HFF-Myc (cell line): ENCODE measurements at regions not wholly inside any gene's neighbourhood (a gene's known extent, or its start where the extent isn't known, plus 50 kb on each side); places are given as distances from the start of the nearest gene placed in this dataset.
"Not testable (repeated sequence)": the region's sequence is repeated elsewhere in the genome, so short reads cannot be mapped to it uniquely, and the experiment has no call there.

Experiments
- DNase-seq: peaks from one replicate; pipeline ENCODE4 v3.0.0-alpha.2; 2011; ENCODE audit warnings: low read depth; ENCODE audit errors: extremely low read depth
- H3K4me3 ChIP-seq: replicated peaks from 2 replicates; pipeline ENCODE4 v1.5.1; 2011; ENCODE audit warnings: low read depth, mild to moderate bottlenecking, control low read depth, low read length

DNA sequence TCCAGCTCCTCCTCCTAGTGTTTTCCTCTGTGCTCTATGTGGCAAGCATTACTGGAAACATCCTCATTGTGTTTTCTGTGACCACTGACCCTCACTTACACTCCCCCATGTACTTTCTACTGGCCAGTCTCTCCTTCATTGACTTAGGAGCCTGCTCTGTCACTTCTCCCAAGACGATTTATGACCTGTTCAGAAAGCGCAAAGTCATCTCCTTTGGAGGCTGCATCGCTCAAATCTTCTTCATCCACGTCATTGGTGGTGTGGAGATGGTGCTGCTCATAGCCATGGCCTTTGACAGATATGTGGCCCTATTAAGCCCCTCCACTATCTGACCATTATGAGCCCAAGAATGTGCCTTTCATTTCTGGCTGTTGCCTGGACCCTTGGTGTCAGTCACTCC, 64.0 kb downstream of the OR4F15 start:
- DNase-seq, H3K4me3 ChIP-seq: not testable (repeated sequence)

DNA sequence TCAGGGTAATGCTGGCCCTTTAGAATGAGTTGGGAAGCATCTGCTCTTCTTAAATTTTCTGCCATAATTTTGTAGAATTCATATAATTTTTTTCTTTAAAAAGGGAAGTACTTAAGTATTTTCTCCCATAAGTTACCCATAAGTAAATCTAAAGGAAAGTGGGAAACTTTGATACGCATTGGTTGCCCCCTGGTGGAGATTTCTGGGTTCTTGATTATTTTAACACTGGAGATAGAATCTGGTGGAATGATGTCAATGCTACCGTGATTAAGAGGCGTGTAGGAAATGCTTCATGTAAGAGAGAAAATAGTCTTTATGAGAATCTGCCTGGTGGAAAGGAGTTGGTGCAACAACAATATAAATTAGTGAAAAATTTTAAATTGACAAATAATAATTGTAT, 65.6 kb downstream of the OR4F15 start:
- DNase-seq, H3K4me3 ChIP-seq: not testable (repeated sequence)

DNA sequence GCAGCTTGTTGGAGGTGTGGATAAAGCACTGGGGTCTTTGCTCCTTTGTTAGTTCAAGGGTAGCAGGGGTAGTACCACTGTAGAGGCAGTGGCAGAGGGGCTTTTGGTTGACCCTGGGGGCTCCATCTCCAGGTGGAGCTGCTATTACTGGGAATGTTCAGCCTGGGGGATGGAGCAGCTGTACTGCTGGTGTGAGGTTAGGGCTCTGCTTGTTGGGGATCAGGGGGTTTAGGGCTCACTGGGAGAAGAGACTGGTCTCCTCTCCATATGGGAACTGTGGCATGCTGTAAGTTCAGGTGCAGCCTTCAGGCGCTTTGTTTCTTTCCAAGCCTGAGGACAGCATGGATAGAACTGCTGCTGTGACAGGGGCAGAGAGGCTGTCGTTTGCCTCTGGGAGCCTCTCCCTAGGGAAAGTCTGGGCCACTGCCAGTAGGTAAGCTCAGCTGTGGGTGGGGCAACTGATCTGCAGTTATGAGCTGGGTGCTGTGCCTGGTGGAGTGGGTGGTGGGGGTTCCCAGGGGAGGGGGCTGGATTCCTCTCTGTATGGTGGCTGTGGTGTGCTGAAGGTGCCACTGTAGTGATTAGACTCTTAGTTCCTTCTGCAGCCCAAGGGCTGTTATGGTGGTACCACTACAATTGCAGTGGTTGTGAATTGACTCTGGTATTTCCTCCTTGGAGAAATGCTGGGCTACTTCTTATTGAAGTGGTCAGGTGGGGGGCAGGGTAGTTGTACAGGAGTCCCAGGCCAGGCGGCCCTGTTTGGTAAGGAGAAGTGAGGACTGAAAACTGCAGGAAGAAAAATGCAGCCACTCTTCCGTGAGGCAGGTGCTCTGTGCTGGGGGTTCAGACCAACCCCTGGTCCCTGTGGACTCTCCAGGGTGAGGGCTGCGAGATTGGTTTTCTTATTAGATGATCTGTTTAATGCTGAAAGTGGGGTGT, 100.6 kb downstream of the OR4F15 start:
- not testable (repeated sequence) for H3K4me3 ChIP-seq, DNase-seq

DNA sequence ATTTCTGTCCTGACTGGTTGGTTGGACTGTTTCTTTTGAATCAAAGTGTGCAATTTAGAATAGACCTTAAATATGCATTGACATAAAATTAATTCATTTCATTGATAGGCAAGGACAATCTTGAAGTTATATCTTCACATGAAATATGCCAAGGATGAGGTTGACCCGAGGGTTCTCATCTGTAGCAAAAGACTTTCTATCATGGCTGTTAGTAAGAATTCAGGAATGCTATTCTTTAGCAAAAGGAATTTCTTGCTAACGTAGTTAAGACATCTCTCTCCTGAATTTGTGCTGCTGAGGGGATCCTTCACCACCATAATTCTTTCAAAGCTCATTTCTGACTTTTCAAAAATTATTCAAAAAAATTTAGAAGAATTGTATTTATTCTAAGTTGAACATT, 112.6 kb downstream of the OR4F15 start:
- not testable (repeated sequence) for H3K4me3 ChIP-seq, DNase-seq

DNA sequence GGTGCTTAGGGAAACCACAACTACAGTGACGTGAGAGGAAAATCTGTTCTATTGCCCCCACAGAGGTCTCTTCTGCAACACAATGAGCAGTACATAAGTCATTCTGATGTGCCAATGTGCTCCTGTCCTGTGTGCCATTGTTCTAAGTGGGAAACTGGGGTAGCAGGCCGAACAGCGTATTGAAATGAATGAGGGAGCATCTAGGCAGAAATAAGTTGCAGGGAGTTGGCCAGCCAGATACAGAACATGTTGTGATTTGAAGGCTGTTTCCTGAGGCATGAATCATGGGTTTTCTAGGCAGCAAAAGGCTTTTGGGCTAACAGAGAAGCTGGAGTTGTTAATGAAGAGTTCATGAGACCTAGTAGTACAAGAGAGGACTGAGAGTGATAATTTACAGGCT, 122.5 kb downstream of the OR4F15 start:
- DNase-seq, H3K4me3 ChIP-seq: not testable (repeated sequence)

DNA sequence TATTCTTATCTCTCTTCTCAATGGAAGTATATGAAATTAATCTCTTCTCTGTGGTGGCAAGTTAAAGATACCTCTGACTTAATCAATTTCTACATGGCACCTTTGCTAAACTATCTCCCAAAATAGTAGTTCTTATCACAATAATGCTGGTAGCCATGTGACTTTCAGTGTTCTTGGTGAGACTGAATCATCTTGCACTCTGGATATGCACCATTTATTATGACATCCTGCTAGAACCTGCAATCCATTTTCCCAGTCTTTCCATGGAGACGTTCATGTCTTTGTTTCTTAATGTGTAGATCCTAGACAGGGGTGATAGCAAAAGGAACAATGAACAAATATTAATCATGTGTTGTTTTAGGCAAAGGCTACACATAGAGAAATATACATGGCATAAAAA, 125.4 kb downstream of the OR4F15 start:
- DNase-seq, H3K4me3 ChIP-seq: not testable (repeated sequence)

DNA sequence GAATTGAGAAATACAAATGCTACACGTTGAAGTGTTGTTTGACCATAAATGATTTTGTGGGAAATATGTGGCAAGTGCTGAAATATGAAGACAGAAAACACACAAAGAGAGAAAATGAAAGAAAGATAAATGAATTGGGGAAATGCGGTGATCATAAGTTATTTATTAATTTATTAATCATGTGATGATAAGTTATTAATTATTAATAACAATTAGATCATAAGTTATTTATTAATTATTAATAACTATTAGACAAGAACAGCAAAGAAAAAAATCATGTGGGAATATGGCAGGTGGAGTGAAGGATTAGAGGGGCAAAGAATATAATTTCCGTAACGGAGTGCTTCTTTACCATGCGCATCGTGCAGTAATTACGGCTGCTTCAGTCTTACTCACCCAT, 126.6 kb downstream of the OR4F15 start:
- DNase-seq, H3K4me3 ChIP-seq: not testable (repeated sequence)

DNA sequence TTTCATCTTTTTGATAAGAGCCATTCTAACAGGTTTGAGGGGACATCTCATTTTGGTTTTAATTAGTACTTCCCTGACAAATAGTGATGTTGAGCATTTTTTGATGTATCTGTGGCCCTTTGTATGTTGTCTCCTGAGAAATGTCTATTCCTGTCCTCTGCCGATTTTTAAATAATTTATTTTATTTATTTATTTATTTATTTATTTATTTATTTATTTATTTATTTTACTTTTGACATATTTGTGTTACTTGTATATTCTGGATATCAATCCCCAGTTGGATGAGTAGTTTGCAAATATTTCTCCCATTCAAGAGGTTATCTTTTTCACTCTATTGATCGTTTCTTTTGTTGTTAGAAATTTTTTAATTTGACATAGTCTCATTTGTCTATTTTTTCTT, 133.9 kb downstream of the OR4F15 start:
- not testable (repeated sequence) for H3K4me3 ChIP-seq, DNase-seq

DNA sequence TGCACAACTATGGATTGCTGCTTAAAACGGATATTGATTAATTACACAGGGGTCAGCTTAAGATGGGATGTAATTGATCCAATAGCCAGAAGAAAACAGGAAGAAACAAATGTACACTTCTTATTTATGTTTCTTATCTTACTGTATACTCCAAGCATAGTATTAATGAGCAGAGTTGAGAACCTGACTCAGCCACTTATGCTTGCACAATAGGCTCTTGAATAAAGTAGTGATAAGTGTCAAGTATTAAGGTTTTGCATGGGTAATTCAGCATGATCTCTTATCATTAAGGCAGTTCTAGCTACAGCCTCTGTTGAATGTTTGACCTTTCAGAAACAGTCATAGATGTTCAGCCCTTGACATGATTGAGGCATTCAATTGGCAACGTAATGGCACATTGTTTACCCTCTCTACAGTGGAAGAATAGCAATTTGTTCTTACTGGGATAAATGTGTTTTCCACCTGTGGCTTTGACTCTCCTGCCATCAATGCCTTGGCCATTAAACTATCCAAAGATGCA, 136.5 kb downstream of the OR4F15 start:
- H3K4me3 ChIP-seq, DNase-seq: not testable (repeated sequence)

DNA sequence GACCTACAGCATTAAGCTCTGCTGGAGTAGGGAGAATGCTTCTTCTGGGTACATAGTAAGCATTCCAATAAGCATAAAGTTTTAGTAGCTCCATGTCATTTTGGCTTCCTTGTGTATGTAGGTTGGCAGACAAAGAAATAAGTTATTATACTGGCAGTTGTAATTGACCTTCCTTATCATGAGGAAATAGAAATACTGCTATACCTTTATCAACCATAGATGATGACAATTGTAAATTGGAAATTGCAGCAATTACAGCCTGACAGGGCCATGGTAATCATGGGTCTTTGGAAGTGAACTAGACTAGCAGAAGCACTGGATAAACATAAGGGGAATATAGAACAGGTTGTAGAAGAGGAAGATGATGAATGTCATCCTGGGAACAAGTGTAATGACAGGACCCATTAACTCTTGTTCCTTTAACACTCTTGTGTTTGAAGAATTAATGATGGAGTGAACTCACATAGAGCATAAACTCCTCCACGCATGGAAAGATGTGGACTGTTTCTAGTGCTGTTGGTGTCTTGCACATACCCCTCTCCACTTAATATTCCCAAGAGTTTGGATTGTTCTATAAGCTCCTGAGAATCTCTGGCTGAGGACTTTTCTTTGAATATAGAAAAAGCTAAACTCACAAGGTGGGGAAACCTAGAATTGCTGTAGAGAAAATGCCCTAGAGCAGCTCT, 137.5 kb downstream of the OR4F15 start:
- DNase-seq, H3K4me3 ChIP-seq: not testable (repeated sequence)

DNA sequence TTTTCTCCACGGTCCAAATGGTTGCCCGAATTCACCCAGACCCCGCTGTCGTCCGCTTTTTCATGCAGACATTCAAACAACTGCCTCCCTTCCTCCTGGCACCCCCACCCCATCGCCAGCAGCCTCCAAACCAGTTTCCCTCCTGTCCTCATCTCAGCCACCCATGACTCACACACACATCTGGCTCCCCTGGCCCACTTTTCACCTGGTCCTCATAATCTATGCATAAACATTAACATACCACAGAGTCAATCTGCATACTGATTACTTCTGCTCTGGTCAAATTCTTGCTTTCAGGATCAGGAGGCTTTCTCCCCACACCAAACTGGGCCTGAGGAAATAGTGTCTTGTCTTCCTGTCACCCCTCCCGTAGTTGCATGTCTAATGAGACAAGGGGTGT, 142.0 kb downstream of the OR4F15 start:
- DNase-seq, H3K4me3 ChIP-seq: not testable (repeated sequence)

DNA sequence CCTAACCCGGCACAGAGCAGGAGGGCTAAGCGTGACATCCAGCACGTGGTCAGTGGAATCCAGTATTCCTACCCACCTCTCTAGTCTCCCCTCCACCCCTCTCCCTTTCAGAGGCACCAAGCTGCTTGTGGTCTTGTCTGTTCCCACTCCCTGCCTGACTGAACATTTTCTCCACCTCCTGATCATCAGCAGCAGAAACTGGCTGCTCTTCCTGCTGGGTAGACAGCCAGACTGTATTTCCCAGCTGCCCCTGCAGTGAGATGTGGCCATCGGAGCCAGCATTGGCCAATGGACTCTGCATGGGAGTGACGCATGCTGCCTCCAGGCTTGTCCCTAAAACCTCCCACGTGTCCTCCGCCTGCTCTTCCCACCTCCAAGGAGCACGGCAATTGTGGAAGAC, 143.8 kb downstream of the OR4F15 start:
- DNase-seq, H3K4me3 ChIP-seq: not testable (repeated sequence)

DNA sequence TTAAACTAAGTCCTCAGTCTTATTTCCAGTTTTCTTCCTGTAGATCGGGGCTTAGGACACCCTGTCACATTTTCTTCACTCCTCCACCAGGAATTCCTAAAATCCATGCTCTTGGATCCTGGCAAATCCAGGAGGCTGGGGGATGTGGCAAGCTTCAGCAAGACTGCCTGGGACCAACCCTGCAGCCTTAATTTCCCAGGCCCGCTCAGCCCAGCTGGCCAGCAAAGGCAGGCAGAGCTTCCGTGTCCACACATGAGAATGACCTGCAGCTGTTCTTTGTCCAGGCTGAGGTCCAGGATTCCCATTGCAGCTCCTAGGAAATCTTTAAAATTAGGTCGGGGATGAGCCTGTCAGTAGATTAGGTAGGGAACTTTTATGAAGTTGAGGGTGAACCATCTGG, 146.7 kb downstream of the OR4F15 start:
- not testable (repeated sequence) for DNase-seq, H3K4me3 ChIP-seq

DNA sequence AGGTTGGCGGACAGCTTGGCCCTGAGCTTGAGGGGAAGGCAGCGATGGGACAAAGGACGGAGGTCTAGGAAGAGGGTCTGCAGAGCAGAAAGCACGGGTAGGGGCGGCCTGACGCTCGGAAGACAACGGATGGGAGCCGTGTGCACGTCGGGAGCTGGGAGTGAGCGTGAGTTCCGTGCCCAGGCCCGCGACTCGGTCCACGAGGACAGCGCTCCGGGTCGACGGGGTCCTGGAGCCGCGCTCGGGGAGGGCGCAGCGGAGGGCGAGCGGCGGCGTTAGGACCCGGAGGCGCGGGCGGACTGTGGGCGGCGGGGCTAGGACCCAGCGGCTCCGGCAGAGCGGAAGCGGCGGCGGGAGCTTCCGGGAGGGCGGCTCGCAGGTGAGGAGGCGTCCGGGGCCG, 149.3 kb downstream of the OR4F15 start:
- not testable (repeated sequence) for H3K4me3 ChIP-seq, DNase-seq

DNA sequence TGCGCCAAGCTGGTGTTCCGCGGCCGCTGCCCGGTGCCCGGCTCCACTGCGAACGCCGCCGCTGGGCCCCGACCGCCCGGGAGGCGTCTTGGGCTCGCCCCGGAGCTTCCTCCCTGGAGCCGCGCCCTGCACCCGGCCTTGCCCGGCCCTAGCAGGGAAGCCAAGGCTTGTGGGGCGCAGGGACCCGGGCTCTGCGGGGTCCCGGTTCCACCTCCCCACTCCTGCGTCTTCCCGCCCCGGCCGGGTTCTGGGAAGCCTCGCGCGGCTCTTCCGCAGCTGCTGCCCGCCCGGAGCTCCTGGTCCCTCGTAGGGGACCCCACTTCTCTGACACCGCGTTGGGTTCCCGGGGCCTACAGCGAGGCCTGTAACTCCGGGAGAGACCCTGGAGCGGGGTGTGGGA, 149.8 kb downstream of the OR4F15 start:
- peak overlapping the region; percentile 30 for H3K4me3 ChIP-seq
- not testable (repeated sequence) for DNase-seq

DNA sequence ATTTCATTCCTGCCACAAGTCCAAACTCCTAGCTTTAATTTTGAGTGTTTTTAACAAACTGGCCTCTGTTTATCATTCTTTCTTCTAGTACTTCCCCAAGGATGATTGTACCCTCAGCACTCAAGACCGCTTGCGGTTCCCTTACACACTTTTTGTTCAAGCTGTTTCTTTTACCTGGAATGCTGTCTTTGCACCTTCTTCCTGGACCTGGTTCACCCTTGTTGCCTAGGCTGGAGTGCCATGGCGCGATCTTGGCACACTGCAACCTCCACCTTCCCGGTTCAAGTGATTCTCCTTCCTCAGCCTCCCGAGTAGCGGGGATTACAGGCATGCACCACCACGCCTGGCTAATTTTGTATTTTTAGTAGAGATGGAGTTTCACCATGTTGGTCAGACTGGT, 151.7 kb downstream of the OR4F15 start:
- H3K4me3 ChIP-seq, DNase-seq: not testable (repeated sequence)

DNA sequence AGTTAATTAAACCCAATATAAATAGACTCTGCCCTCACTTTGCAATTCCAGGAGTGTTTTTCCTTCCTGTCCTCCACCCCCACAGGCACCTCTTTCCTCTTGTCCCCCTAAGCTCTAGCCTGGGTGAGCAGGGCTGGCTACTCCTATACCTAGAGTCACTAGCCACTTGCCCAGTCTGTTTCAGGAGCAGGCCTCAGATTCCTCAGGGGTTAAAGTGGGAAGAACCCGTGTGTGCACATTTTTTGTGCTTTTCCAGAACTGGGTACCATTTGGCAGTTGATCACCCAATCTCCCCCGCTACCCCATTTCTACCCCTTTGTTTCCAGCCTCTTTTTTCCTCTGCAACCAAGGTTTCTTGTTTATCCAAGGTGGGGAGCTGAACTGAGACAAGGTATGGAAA, 153.4 kb downstream of the OR4F15 start:
- DNase-seq, H3K4me3 ChIP-seq: not testable (repeated sequence)

DNA sequence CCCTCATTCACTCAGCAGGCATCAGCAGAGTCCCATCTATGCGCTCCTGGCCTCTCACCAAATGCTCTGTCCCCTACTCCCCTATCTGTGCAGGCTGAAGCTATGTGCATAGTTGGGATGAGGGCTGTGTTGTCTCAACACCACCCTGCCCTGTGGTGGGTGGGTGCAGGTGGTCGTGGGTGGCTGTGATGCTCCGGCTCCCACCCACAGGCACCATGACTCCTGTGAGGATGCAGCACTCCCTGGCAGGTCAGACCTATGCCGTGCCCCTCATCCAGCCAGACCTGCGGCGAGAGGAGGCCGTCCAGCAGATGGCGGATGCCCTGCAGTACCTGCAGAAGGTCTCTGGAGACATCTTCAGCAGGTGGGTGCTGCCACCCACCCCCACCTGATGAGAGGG, 153.9 kb downstream of the OR4F15 start:
- DNase-seq, H3K4me3 ChIP-seq: not testable (repeated sequence)

DNA sequence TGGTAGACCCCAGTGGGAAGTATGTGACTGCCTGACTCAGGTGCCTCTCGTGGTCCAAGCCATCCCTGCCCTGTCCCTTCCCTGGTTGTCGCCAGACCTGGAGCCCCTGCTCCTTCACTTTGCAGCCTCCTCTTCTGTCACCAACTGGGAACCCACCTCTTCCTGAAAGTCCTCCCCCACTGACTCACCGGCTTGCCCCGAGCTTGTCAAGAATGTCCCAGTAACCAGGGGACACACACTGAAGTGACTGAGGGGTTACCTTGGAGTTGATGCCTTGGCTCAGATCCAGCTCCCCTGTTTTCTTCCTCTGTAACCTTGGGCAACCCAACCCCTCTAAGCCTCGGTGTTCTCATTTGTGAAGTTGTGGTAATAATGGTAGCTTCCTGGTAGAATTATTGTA, 155.4 kb downstream of the OR4F15 start:
- not testable (repeated sequence) for DNase-seq, H3K4me3 ChIP-seq
